ENCODE measurements at regions not wholly inside any gene's neighbourhood (a gene's known extent, or its start where the extent isn't known, plus 50 kb on each side); places are given as distances from the start of the nearest gene placed in this dataset.
"Not testable (repeated sequence)": the region's sequence is repeated elsewhere in the genome, so short reads cannot be mapped to it uniquely, and the experiment has no call there.

DNA sequence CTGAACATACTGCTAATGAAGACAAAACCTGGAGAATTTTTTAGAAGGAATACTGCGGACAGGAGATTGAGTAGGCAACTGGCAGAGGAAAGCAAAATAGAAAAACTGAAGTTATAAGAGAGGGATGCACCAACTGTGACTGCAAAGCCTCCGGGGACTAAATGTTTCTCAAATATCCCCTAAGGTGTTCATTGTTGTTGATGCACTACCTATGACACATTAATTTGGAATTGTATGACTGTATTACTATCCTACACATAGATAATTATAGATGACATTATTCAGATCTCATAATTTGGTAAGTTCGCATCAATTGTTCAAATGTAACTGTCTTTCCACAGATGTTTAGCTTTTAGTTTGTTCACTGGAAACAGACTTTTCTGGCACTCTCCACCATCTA is 341.1 kb downstream of the MMUT start:
- no peaks in the 10 kb centered on the region for H3K36me3 ChIP-seq (ENCODE audit: control insufficient read depth, insufficient read depth, low read length)
- H3K4me3 ChIP-seq (ENCODE audit: low read depth, low read length), result no peak overlapping the region
- TF ChIP-seq, protein P1, sequence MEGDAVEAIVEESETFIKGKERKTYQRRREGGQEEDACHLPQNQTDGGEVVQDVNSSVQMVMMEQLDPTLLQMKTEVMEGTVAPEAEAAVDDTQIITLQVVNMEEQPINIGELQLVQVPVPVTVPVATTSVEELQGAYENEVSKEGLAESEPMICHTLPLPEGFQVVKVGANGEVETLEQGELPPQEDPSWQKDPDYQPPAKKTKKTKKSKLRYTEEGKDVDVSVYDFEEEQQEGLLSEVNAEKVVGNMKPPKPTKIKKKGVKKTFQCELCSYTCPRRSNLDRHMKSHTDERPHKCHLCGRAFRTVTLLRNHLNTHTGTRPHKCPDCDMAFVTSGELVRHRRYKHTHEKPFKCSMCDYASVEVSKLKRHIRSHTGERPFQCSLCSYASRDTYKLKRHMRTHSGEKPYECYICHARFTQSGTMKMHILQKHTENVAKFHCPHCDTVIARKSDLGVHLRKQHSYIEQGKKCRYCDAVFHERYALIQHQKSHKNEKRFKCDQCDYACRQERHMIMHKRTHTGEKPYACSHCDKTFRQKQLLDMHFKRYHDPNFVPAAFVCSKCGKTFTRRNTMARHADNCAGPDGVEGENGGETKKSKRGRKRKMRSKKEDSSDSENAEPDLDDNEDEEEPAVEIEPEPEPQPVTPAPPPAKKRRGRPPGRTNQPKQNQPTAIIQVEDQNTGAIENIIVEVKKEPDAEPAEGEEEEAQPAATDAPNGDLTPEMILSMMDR (IDR thresholded peaks at IDR 0.05; ENCODE audit: insufficient read depth, low read length, severe bottlenecking), result no peak
- no peaks in the 10 kb centered on the region for H3K27me3 ChIP-seq (ENCODE audit: control insufficient read depth, insufficient read depth, low read length)
- DNase-seq (ENCODE audit: low read depth) (peak; percentile 24), FAIRE-seq (no peak)

DNA sequence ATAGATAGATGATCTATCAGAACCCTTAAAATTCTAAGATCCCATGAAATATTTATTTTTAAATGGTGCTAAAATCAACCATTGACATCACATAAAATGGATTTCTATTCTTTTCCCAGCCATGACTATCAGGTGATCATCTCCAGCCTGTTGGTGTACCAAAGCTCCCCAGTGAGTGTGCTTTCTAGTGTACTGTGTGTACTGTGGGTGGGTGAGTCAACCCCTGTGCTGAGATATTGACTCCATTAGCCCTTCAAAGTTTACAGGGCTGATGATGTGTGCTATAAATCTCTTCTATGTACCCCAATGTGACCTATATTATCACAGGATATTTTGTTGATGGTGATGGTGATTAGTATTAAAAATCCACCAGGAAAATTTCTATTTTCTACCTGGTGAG is 344.6 kb downstream of the MMUT start:
- Histone ChIP-seq H3K36me3 (ENCODE audit: control insufficient read depth, insufficient read depth, low read length) (no peaks in the 10 kb centered on the region), H3K4me3 (ENCODE audit: low read depth, low read length) (no peak overlapping the region), H3K27me3 (ENCODE audit: control insufficient read depth, insufficient read depth, low read length) (no peaks in the 10 kb centered on the region)
- TF ChIP-seq, protein P1 (IDR thresholded peaks at IDR 0.05; ENCODE audit: insufficient read depth, low read length, severe bottlenecking), result no peak
- no peak for DNase-seq (ENCODE audit: low read depth)
- no peak for FAIRE-seq

DNA sequence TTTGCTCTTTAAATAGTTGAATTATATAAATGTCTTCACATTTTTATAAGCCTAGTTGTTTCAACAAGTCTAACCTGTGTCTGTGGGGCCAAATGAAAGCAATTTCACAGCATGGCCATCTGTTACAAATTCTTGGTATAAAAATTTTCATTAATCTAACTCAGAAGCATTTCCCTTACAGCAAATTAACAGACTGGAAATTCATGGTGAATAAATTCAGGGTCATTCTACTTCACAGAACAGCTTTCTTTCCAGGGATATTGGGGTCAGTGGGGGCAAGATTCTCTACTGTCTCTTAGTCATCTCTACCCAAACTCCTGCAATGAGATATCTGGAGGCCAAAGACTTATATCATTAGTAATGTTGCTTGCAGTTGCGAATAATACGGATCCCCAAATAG is 352.1 kb downstream of the MMUT start:
- DNase-seq (ENCODE audit: low read depth), result no peak
- FAIRE-seq, result no peak
- H3K27me3 ChIP-seq (ENCODE audit: control insufficient read depth, insufficient read depth, low read length), result no peaks in the 10 kb centered on the region
- TF ChIP-seq, protein P1 (IDR thresholded peaks at IDR 0.05; ENCODE audit: insufficient read depth, low read length, severe bottlenecking), result no peak
- H3K36me3 ChIP-seq (ENCODE audit: control insufficient read depth, insufficient read depth, low read length), result no peaks in the 10 kb centered on the region
- H3K4me3 ChIP-seq (ENCODE audit: low read depth, low read length), result no peak overlapping the region

DNA sequence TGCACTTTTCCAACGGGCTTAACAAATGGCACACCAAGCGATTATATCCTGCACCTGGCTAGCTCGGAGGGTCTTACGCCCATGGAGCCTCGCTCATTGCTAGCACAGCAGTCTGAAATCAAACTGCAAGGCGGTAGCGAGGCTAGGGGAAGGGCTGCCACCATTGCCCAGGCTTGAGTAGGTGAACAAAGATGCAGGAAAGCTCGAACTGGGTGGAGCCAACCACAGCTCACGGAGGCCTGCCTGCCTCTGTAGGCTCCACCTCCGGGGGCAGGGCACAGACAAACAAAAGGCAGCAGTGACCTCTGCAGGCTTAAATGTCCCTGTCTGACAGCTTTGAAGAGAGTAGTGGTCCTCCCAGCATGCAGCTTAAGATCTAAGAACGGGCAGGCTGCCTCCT is 365.4 kb downstream of the MMUT start:
- not testable (repeated sequence) for FAIRE-seq; H3K27me3 ChIP-seq (ENCODE audit: control insufficient read depth, insufficient read depth, low read length)

DNA sequence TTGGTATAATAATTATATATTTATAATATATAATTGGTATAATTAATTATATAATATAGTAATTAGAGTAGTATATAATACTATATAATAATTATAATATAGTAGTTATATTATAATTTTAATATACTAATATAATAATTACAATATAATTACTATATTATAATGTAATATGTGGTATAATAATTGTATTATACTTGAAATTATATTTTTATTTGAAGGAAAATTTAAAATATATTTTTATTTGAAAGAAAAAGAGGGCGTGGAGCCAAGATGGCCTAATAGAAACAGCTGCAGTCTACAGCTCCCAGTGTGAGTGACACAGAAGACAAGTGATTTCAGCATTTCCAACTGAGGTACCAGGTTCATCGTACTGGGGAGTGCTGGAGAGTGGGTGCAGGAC is 365.9 kb downstream of the MMUT start:
- TF ChIP-seq, protein P1 (IDR thresholded peaks at IDR 0.05; ENCODE audit: insufficient read depth, low read length, severe bottlenecking), result no peak
- Histone ChIP-seq H3K27me3 (ENCODE audit: control insufficient read depth, insufficient read depth, low read length) (no peaks in the 10 kb centered on the region), H3K4me3 (ENCODE audit: low read depth, low read length) (no peak overlapping the region), H3K36me3 (ENCODE audit: control insufficient read depth, insufficient read depth, low read length) (no peaks in the 10 kb centered on the region)
- FAIRE-seq (no peak), DNase-seq (ENCODE audit: low read depth) (no peak)

More for the DNA sequence above, 365.4 kb downstream of the MMUT start:
- not testable (repeated sequence) for DNase-seq (ENCODE audit: low read depth); H3K4me3 ChIP-seq (ENCODE audit: low read depth, low read length); H3K36me3 ChIP-seq (ENCODE audit: control insufficient read depth, insufficient read depth, low read length)

DNA sequence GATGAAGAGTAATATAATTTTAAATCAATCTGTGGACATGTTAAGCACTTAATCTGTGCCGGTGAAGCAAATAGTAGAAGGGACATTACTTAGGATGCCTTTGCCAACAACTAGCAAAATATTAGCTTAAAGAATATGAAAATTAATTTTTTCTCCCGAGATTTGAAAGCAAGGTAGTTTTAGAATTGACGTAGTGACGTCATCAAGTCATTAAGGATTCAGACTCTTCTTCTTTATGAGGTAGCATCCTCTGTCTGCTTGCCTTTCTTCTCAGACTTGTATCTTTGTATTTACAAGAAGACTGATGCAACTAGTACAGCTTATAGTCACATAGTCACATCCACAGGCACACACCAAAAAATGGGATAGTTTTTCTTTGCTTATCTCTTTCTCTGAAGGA is 374.4 kb downstream of the MMUT start:
- Histone ChIP-seq H3K36me3 (ENCODE audit: control insufficient read depth, insufficient read depth, low read length) (no peaks in the 10 kb centered on the region), H3K4me3 (ENCODE audit: low read depth, low read length) (no peak overlapping the region), H3K27me3 (ENCODE audit: control insufficient read depth, insufficient read depth, low read length) (no peaks in the 10 kb centered on the region)
- no peak for FAIRE-seq
- TF ChIP-seq, protein P1 (IDR thresholded peaks at IDR 0.05; ENCODE audit: insufficient read depth, low read length, severe bottlenecking), result no peak
- no peak for DNase-seq (ENCODE audit: low read depth)
